GM12878 (cell line): ENCODE measurements at regions not wholly inside any gene's neighbourhood (a gene's known extent, or its start where the extent isn't known, plus 50 kb on each side); places are given as distances from the start of the nearest gene placed in this dataset.

Source experiments
- ATAC-seq: fragments of 200-7000 bp; cut with Tn5 transposase; 3 replicates; pipeline ENCODE4 v1.9.1; 2020; ENCODE audit warnings: mild to moderate bottlenecking, moderate library complexity
- BruUV-seq: library from RNA; stranded (reverse); fragments of 400-500 nt; replicated peaks from 2 replicates; lab custom pipeline; 2021; lab: Mats Ljungman, UMichigan
- CTCF ChIA-PET: fragments of 300-600 bp; sonication (Branson Sonifier 250); formaldehyde crosslinking; extraction: SDS; loops from one replicate; lab custom pipeline; 2021; ENCODE audit warnings: inconsistent platforms; lab: Yijun Ruan, JAX
- POLR2A ChIA-PET: fragments of 350-600 bp; formaldehyde crosslinking; extraction: SDS; loops from one replicate; lab custom pipeline; 2021; ENCODE audit warnings: inconsistent platforms; lab: Charles Lee
- RAD21 ChIA-PET: fragments of 300-600 bp; sonication (Branson Sonifier 250); formaldehyde crosslinking; loops from one replicate; lab custom pipeline; 2023; ENCODE audit warnings: antibody characterized with exemption; ENCODE audit not compliant: unreplicated experiment; lab: Charles Lee
- SMC1A ChIA-PET: fragments of 300-600 bp; sonication (Branson Sonifier 250); formaldehyde crosslinking; loops from one replicate; lab custom pipeline; 2023; ENCODE audit not compliant: unreplicated experiment, uncharacterized antibody; lab: Charles Lee
- DNase-seq: peaks from one replicate; pipeline ENCODE4 v3.0.0-alpha.2; 2011; ENCODE audit warnings: low read depth, low spot score
- FAIRE-seq: peaks from 3 replicates; lab custom pipeline; 2011; peaks lifted over from hg19 to GRCh38; lab: Jason Lieb, UNC
- H2AFZ ChIP-seq: 2 replicates; pipeline ENCODE4 v1.6.0; 2011; ENCODE audit warnings: low read depth, low read length, control low read depth; ENCODE audit not compliant: control insufficient read depth
- H3K27ac ChIP-seq: 2 replicates; pipeline ENCODE4 v1.5.1; 2011; ENCODE audit warnings: control low read depth; ENCODE audit not compliant: control insufficient read depth, insufficient read depth
- H3K27me3 ChIP-seq, 2 experiments: replicated peaks in 1 of 2; 2 replicates each; pipeline versions ENCODE4 v1.6.0 to v1.6.1; 2011; ENCODE audit warnings: low read length in 1 of 2; ENCODE audit not compliant: control insufficient read depth in 2 of 2, insufficient read depth in 2 of 2
- H3K36me3 ChIP-seq, 2 experiments: 2 replicates each; pipeline ENCODE4 v1.5.1; 2011; ENCODE audit warnings: low read length in 1 of 2; ENCODE audit not compliant: control insufficient read depth in 2 of 2, insufficient read depth in 2 of 2
- H3K4me1 ChIP-seq: 2 replicates; pipeline ENCODE4 v1.6.1; 2011; ENCODE audit warnings: mild to moderate bottlenecking, low read length, moderate library complexity, mixed read lengths; ENCODE audit not compliant: control insufficient read depth, insufficient read depth
- H3K4me2 ChIP-seq: 2 replicates; pipeline ENCODE4 v1.6.0; 2011; ENCODE audit warnings: control low read depth; ENCODE audit not compliant: control insufficient read depth, insufficient read depth
- H3K4me3 ChIP-seq: fragments of 200-600 bp; sonication (generic); 2 replicates; pipeline ENCODE4 v1.5.1; 2016
- H3K79me2 ChIP-seq: 2 replicates; pipeline ENCODE4 v1.6.0; 2011; ENCODE audit warnings: low read length; ENCODE audit not compliant: control insufficient read depth, insufficient read depth
- H3K9ac ChIP-seq: 2 replicates; pipeline ENCODE4 v1.8.0; 2011; ENCODE audit warnings: low read length, control low read depth, mixed read lengths; ENCODE audit not compliant: control insufficient read depth, insufficient read depth
- H3K9me3 ChIP-seq: replicated peaks from 3 replicates; pipeline ENCODE4 v1.5.1; 2011; ENCODE audit warnings: mild to moderate bottlenecking, low read length; ENCODE audit not compliant: control insufficient read depth, insufficient read depth
- H4K20me1 ChIP-seq: 2 replicates; pipeline ENCODE4 v1.6.0; 2011; ENCODE audit not compliant: control insufficient read depth, insufficient read depth
- CEBPZ ChIP-seq: fragments of 150-350 bp; IDR thresholded peaks from 2 replicates; pipeline ENCODE4 v1.6.1; 2016; ENCODE audit warnings: low read depth, low read length
- CREB1 ChIP-seq: IDR thresholded peaks from 2 replicates; pipeline ENCODE4 v1.6.1; 2012; ENCODE audit warnings: low read depth, mild to moderate bottlenecking, inconsistent platforms
- EP300 ChIP-seq, 2 experiments: fragments of 150-350 bp in 1 of 2; IDR thresholded peaks; 2 replicates each; pipeline ENCODE4 v1.6.1; 2011 to 2012; ENCODE audit warnings: low read depth in 2 of 2, low read length in 2 of 2, borderline replicate concordance in 1 of 2, improper control_type of control experiment in 1 of 2, inconsistent platforms in 1 of 2; ENCODE audit not compliant: control insufficient read depth in 1 of 2
- GATAD2B ChIP-seq: fragments of 450-650 bp; conservative IDR thresholded peaks from 2 replicates; pipeline ENCODE4 v1.6.1; 2017; ENCODE audit warnings: low read depth, mild to moderate bottlenecking, moderate library complexity
- MLLT1 ChIP-seq: fragments of 450-650 bp; IDR thresholded peaks from 2 replicates; pipeline ENCODE4 v1.6.1; 2016; ENCODE audit warnings: mild to moderate bottlenecking
- MXI1 ChIP-seq: fragments of 150-350 bp; IDR thresholded peaks from 2 replicates; pipeline ENCODE4 v1.6.1; 2011; ENCODE audit warnings: low read depth, mild to moderate bottlenecking, inconsistent platforms, low read length, improper control_type of control experiment
- MYB ChIP-seq: fragments of 150-350 bp; IDR thresholded peaks from 2 replicates; pipeline ENCODE4 v1.6.1; 2014; ENCODE audit warnings: mild to moderate bottlenecking, low read depth, low read length, borderline replicate concordance
- PAX5 ChIP-seq: IDR thresholded peaks from 2 replicates; pipeline ENCODE4 v1.6.1; 2011; ENCODE audit warnings: low read depth, low read length, borderline replicate concordance
- PKNOX1 ChIP-seq: fragments of 450-650 bp; IDR thresholded peaks from 2 replicates; pipeline ENCODE4 v1.6.1; 2016; ENCODE audit warnings: mild to moderate bottlenecking
- SMC3 ChIP-seq: IDR thresholded peaks from 2 replicates; pipeline ENCODE4 v1.6.1; 2011; ENCODE audit warnings: low read length, improper control_type of control experiment, borderline replicate concordance
- TBL1XR1 ChIP-seq: IDR thresholded peaks from 2 replicates; pipeline ENCODE4 v1.6.1; 2012; ENCODE audit warnings: low read depth, low read length, improper control_type of control experiment
- TCF3 ChIP-seq: IDR thresholded peaks from 2 replicates; pipeline ENCODE4 v1.6.1; 2012; ENCODE audit warnings: low read depth, mild to moderate bottlenecking, low read length, borderline replicate concordance; ENCODE audit not compliant: insufficient read depth
- ZBTB4 ChIP-seq: fragments of 450-650 bp; formaldehyde crosslinking; IDR thresholded peaks from 2 replicates; pipeline ENCODE4 v1.4.0; 2022; ENCODE audit warnings: mild to moderate bottlenecking, moderate library complexity
- WGBS: methylation state at CpG from one replicate; pipeline ENCODE4 v1.1.6; 2016; ENCODE audit warnings: low lambda C conversion rate; ENCODE audit not compliant: insufficient replicate concordance, insufficient coverage; ENCODE audit errors: missing lambda C conversion rate; 5-methylcytosine and 5-hydroxymethylcytosine counted together
- in situ Hi-C: fragments of 300-500 bp; cut with MboI; formaldehyde crosslinking; loops from 9 replicates; pipeline ENCODE4 v1.14.3; 2018; ENCODE audit warnings: mixed read lengths
- intact Hi-C: fragments of 100-400 bp; cut with micrococcal nuclease; formaldehyde crosslinking; loops from one replicate; pipeline ENCODE4 v1.14.2; 2022; ENCODE audit not compliant: unreplicated experiment

GRCh38 chr5:53783624-53784228, 223.3 kb downstream of the NDUFS4 start:
- DNase-seq (no peak), ATAC-seq (no peak), FAIRE-seq (no peak)
- Histone ChIP-seq H3K4me1 (peaks cover 9% of the 10 kb centered on the region), H3K9ac (no peak overlapping the region), H2AFZ (no peak overlapping the region), H3K79me2 (no peaks in the 10 kb centered on the region), H4K20me1 (no peaks in the 10 kb centered on the region), H3K4me2 (no peak overlapping the region), H3K27me3 (no peaks in the 10 kb centered on the region), H3K36me3 (no peaks in the 10 kb centered on the region), H3K27ac (no peak overlapping the region), H3K9me3 (no peaks in the 10 kb centered on the region; the same call in 2 of the 3 replicates), H3K4me3 (no peak overlapping the region)
- in situ Hi-C loops (no loop called here), intact Hi-C loops (no loop called here)
- 40% methylated on average over 11 of the region's 11 CpGs for WGBS
- POLR2A ChIA-PET = interaction anchor here (0.5 kb wide), 1 partner anchor 36 kb away, joined by 3 read pairs; no protein-coding TSS in a partner anchor
- RAD21 ChIA-PET = no interaction called here
- CTCF ChIA-PET = interaction anchor here (1.4 kb wide), 1 partner anchor 11 kb away, joined by 5 read pairs; no protein-coding TSS in a partner anchor
- BruUV-seq = no TSS peak
- SMC1A ChIA-PET = no interaction called here
- TF ChIP-seq SMC3 (no peak), PAX5 (no peak), EP300 (IDR thresholded peaks at IDR 0.05; ENCODE audit: borderline replicate concordance in 1 of 2, control insufficient read depth in 1 of 2, low read depth in 2 of 2, low read length in 2 of 2) (no peak), CEBPZ (no peak), GATAD2B (no peak), TCF3 (no peak), CREB1 (no peak), PKNOX1 (no peak), TBL1XR1 (no peak), MYB (no peak), ZBTB4 (CRISPR knock-in tag) (no peak), MLLT1 (no peak), MXI1 (no peak)
